DND-41 (cell line): ENCODE measurements at regions not wholly inside any gene's neighbourhood (a gene's known extent, or its start where the extent isn't known, plus 50 kb on each side); places are given as distances from the start of the nearest gene placed in this dataset.
A peak's percentile ranks its signal among the peaks of the same experiment; 100 is the strongest.

Experiments
- ATAC-seq: fragments of 200-7000 bp; cut with Tn5 transposase; 3 replicates; pipeline ENCODE4 v1.9.1; 2021; ENCODE audit warnings: low read depth; ENCODE audit not compliant: insufficient read depth
- DNase-seq: peaks from one replicate; pipeline ENCODE4 v3.0.0-alpha.2; 2020
- H2AFZ ChIP-seq: 2 replicates; pipeline ENCODE4 v1.6.0; 2012; ENCODE audit warnings: low read depth, low read length
- H3K27ac ChIP-seq: 2 replicates; pipeline ENCODE4 v1.5.1; 2012; ENCODE audit warnings: low read length, inconsistent platforms
- H3K27me3 ChIP-seq: fragments of 200-600 bp; sonication (generic); 2 replicates; pipeline ENCODE4 v1.6.0; 2012; ENCODE audit warnings: low read length, mild to moderate bottlenecking, inconsistent platforms; ENCODE audit not compliant: insufficient read depth, poor library complexity
- H3K36me3 ChIP-seq: 2 replicates; pipeline ENCODE4 v1.5.1; 2012; ENCODE audit warnings: low read length, inconsistent platforms; ENCODE audit not compliant: insufficient read depth
- H3K4me1 ChIP-seq: 2 replicates; pipeline ENCODE4 v1.5.1; 2012; ENCODE audit warnings: mild to moderate bottlenecking, low read length; ENCODE audit not compliant: insufficient read depth
- H3K4me2 ChIP-seq: 2 replicates; pipeline ENCODE4 v1.6.0; 2012; ENCODE audit warnings: mild to moderate bottlenecking, moderate library complexity, low read length, inconsistent platforms; ENCODE audit not compliant: insufficient read depth
- H3K4me3 ChIP-seq, 2 experiments: fragments of 200-600 bp in 1 of 2; shearing (Covaris generic) in 1 of 2; 2 replicates each; pipeline ENCODE4 v1.5.1; 2012 to 2016; ENCODE audit warnings: inconsistent platforms in 2 of 2, low read length in 2 of 2, mild to moderate bottlenecking in 2 of 2, low read depth in 1 of 2, moderate library complexity in 1 of 2
- H3K79me2 ChIP-seq: 2 replicates; pipeline ENCODE4 v1.6.0; 2012; ENCODE audit warnings: low read length, inconsistent platforms; ENCODE audit not compliant: insufficient read depth
- H3K9ac ChIP-seq: 2 replicates; pipeline ENCODE4 v1.6.0; 2012; ENCODE audit warnings: low read depth, mild to moderate bottlenecking, inconsistent platforms, low read length, moderate library complexity
- H3K9me3 ChIP-seq: 2 replicates; pipeline ENCODE4 v1.5.1; 2012; ENCODE audit warnings: low read length, moderate library complexity, mild to moderate bottlenecking, inconsistent platforms; ENCODE audit not compliant: insufficient read depth, severe bottlenecking
- H4K20me1 ChIP-seq: 2 replicates; pipeline ENCODE4 v1.6.0; 2012; ENCODE audit warnings: low read length; ENCODE audit not compliant: insufficient read depth
- CTCF ChIP-seq: IDR thresholded peaks from 2 replicates; pipeline ENCODE4 v1.5.1; 2012; ENCODE audit warnings: borderline replicate concordance, low read length, moderate library complexity, mild to moderate bottlenecking; ENCODE audit not compliant: poor library complexity, severe bottlenecking; ENCODE audit errors: extremely low read depth
- EZH2 ChIP-seq: IDR thresholded peaks from 3 replicates; pipeline ENCODE4 v1.6.1; 2012; ENCODE audit warnings: borderline replicate concordance, low read depth, mild to moderate bottlenecking, moderate library complexity, low read length, inconsistent platforms; ENCODE audit not compliant: severe bottlenecking

- H3K9ac ChIP-seq, result no peak overlapping the region
- H3K4me3 ChIP-seq, result no peak overlapping the region
- H3K36me3 ChIP-seq, result no peaks in the 10 kb centered on the region
- no peak overlapping the region; the same call in 1 of the 2 replicates for H2AFZ ChIP-seq
- no peak for DNase-seq
- H4K20me1 ChIP-seq, result no peaks in the 10 kb centered on the region
- H3K79me2 ChIP-seq, result no peaks in the 10 kb centered on the region
- H3K9me3 ChIP-seq, result no peaks in the 10 kb centered on the region
- H3K27ac ChIP-seq, result no peak overlapping the region
- no peak for ATAC-seq
- H3K27me3 ChIP-seq, result no peaks in the 10 kb centered on the region
- no peak overlapping the region for H3K4me2 ChIP-seq
- peaks cover 13% of the 10 kb centered on the region for H3K4me1 ChIP-seq
- TF ChIP-seq CTCF (no peak), EZH2 (no peak)
These were observed 158.9 kb downstream of the FAM174A start for GRCh38 chr5:100694100-100694499.

- Histone ChIP-seq H3K27me3 (no peaks in the 10 kb centered on the region), H3K79me2 (no peaks in the 10 kb centered on the region), H3K27ac (no peak overlapping the region), H3K9ac (no peak overlapping the region), H3K4me1 (peaks cover 11% of the 10 kb centered on the region), H2AFZ (no peak overlapping the region; the same call in 1 of the 2 replicates), H4K20me1 (no peaks in the 10 kb centered on the region), H3K4me2 (no peak overlapping the region), H3K9me3 (no peaks in the 10 kb centered on the region), H3K4me3 (no peak overlapping the region), H3K36me3 (no peaks in the 10 kb centered on the region)
- DNase-seq, result no peak
- TF ChIP-seq EZH2 (no peak), CTCF (peak; percentile 40)
- no peak for ATAC-seq
These were observed 162.8 kb downstream of the FAM174A start for GRCh38 chr5:100697970-100698369.

- Histone ChIP-seq H3K4me3 (no peak overlapping the region), H3K27me3 (no peaks in the 10 kb centered on the region), H2AFZ (peak overlapping the region; percentile 50; the same call in 1 of the 2 replicates), H3K9me3 (no peaks in the 10 kb centered on the region), H3K79me2 (no peaks in the 10 kb centered on the region), H3K9ac (no peak overlapping the region), H3K27ac (no peak overlapping the region), H3K4me2 (no peak overlapping the region), H3K36me3 (no peaks in the 10 kb centered on the region), H3K4me1 (peaks cover 6% of the 10 kb centered on the region; the same call in 1 of the 2 replicates), H4K20me1 (no peaks in the 10 kb centered on the region)
- ATAC-seq (peak; percentile 63; the same call in 2 of the 3 replicates), DNase-seq (no peak)
- TF ChIP-seq CTCF (peak; percentile 58), EZH2 (no peak)
These were observed 171.6 kb downstream of the FAM174A start for GRCh38 chr5:100706776-100707175.
